ENCODE measurements at regions not wholly inside any gene's neighbourhood (a gene's known extent, or its start where the extent isn't known, plus 50 kb on each side); places are given as distances from the start of the nearest gene placed in this dataset.

DNA sequence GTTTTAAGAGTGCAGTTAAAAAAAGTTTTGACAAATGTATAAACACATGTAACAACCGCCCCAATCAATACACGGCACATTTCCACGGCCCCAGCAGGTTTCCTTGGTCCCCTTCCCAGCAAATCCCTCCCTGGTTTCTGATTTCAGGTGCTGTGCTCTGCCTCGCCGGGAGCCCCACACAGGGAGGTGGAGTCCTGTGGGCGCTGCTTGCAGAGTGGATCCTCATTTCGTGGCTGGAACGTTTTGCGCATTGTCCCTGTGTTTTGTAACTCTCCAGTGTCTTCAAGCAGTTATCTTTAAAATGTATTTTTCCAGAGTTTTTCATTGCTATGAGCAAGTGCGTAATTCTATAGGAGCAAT, 124.8 kb downstream of the GALR1 start:
- Histone ChIP-seq H3K4me3 (ENCODE audit: low read depth, low read length) (no peak overlapping the region), H3K27me3 (ENCODE audit: control insufficient read depth, insufficient read depth, low read length) (no peaks in the 10 kb centered on the region), H3K36me3 (ENCODE audit: control insufficient read depth, insufficient read depth, low read length) (no peaks in the 10 kb centered on the region)
- TF ChIP-seq CTCF (IDR thresholded peaks at IDR 0.05; ENCODE audit: insufficient read depth, low read depth, low read length) = no peak
- POLR2A ChIA-PET = no interaction called here
- CTCF ChIA-PET = no interaction called here
- DNase-seq (ENCODE audit: low read depth) = no peak

- POLR2A ChIA-PET = no interaction called here
- CTCF ChIA-PET = no interaction called here
- H3K36me3 ChIP-seq (ENCODE audit: control insufficient read depth, insufficient read depth, low read length) = no peaks in the 10 kb centered on the region
These were observed 126.5 kb downstream of the GALR1 start for GRCh38 chr18:77376043-77376732.

DNA sequence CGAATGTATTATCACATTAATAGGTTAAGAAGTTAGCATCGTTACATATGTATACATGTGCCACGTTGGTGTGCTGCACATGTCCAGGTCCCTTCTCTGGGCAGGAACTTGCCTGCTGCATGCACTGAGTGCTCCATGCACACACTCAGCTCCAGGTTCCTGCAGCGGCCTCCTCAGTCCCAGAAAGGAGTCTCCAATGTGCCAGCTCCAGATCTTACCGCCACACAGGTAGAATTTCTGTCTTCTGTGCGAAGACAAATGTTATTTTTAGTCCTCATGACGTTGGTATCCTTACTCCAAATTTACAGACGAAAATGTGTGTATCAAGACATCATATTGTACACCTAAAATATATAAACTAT, 127.1 kb downstream of the GALR1 start:
- CTCF ChIA-PET = no interaction called here
- POLR2A ChIA-PET = no interaction called here

More at GRCh38 chr18:77376043-77376732, 126.5 kb downstream of the GALR1 start:
- H3K4me3 ChIP-seq (ENCODE audit: low read depth, low read length) = no peak overlapping the region
- no peaks in the 10 kb centered on the region for H3K27me3 ChIP-seq (ENCODE audit: control insufficient read depth, insufficient read depth, low read length)
- no peak for TF ChIP-seq CTCF (IDR thresholded peaks at IDR 0.05; ENCODE audit: insufficient read depth, low read depth, low read length)
- DNase-seq (ENCODE audit: low read depth) = no peak

DNA sequence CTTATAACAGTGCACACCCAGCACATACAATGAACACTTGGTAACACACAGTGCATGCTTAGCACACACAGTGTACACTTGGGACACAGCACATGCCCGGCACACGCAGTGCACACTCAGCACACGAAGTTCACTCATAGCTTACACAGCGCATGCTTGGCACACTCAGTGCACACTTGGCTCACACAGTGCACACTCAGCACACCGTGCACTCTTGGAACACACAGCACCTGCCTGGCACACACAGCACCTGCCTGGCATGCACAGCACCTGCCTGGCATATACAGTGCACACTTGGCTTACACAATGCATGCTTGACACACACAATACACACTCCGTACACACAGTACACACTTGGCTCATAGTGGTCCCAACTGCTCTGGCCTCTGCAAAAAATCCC, 128.2 kb downstream of the GALR1 start:
- POLR2A ChIA-PET = no interaction called here
- no peak for DNase-seq (ENCODE audit: low read depth)
- CTCF ChIA-PET = no interaction called here
- Histone ChIP-seq H3K36me3 (ENCODE audit: control insufficient read depth, insufficient read depth, low read length) (no peaks in the 10 kb centered on the region), H3K4me3 (ENCODE audit: low read depth, low read length) (no peak overlapping the region), H3K27me3 (ENCODE audit: control insufficient read depth, insufficient read depth, low read length) (no peaks in the 10 kb centered on the region)
- TF ChIP-seq CTCF (IDR thresholded peaks at IDR 0.05; ENCODE audit: insufficient read depth, low read depth, low read length) = no peak

More for the DNA sequence above, 127.1 kb downstream of the GALR1 start:
- TF ChIP-seq CTCF (IDR thresholded peaks at IDR 0.05; ENCODE audit: insufficient read depth, low read depth, low read length) = no peak
- H3K36me3 ChIP-seq (ENCODE audit: control insufficient read depth, insufficient read depth, low read length) = no peaks in the 10 kb centered on the region
- DNase-seq (ENCODE audit: low read depth) = no peak
- H3K4me3 ChIP-seq (ENCODE audit: low read depth, low read length) = no peak overlapping the region
- no peaks in the 10 kb centered on the region for H3K27me3 ChIP-seq (ENCODE audit: control insufficient read depth, insufficient read depth, low read length)

GRCh38 chr18:77379976-77380509, 130.4 kb downstream of the GALR1 start:
- Histone ChIP-seq H3K36me3 (ENCODE audit: control insufficient read depth, insufficient read depth, low read length) (no peaks in the 10 kb centered on the region), H3K27me3 (ENCODE audit: control insufficient read depth, insufficient read depth, low read length) (no peaks in the 10 kb centered on the region), H3K4me3 (ENCODE audit: low read depth, low read length) (no peak overlapping the region)
- TF ChIP-seq CTCF (IDR thresholded peaks at IDR 0.05; ENCODE audit: insufficient read depth, low read depth, low read length) = no peak
- ChIA-PET CTCF (no interaction called here), POLR2A (no interaction called here)
- DNase-seq (ENCODE audit: low read depth) = no peak
